Transverse colon (tissue), 4 donors: ENCODE measurements at regions not wholly inside any gene's neighbourhood (a gene's known extent, or its start where the extent isn't known, plus 50 kb on each side); places are given as distances from the start of the nearest gene placed in this dataset.

ENCODE experiments used
- DNase-seq: peaks from one replicate; pipeline ENCODE4 v3.0.0-alpha.2; 2019
- H3K27ac ChIP-seq, 4 donors: fragments of 200-600 bp; sonication (generic); 2 replicates each; pipeline ENCODE4 v1.5.1; 2016 to 2018; ENCODE audit warnings: inconsistent platforms in 4 of 4
- H3K27me3 ChIP-seq: fragments of 200-600 bp; sonication (generic); 2 replicates; pipeline ENCODE4 v1.5.1; 2017; ENCODE audit warnings: inconsistent platforms
- H3K36me3 ChIP-seq, 4 donors: fragments of 200-600 bp; sonication (generic); 2 replicates each; pipeline ENCODE4 v1.5.1; 2017 to 2019; ENCODE audit warnings: inconsistent platforms in 4 of 4
- H3K4me1 ChIP-seq, 4 donors: fragments of 200-600 bp; sonication (generic); 2 replicates each; pipeline ENCODE4 v1.5.1; 2017 to 2020; ENCODE audit warnings: inconsistent platforms in 4 of 4
- H3K4me3 ChIP-seq, 4 donors: fragments of 200-600 bp; sonication (generic); 1 replicate in 1 of 4; 2 replicates in 3 of 4; pipeline versions ENCODE4 v1.5.1 to v1.6.1; 2017 to 2019; ENCODE audit warnings: inconsistent platforms in 4 of 4
- H3K9me3 ChIP-seq, 2 donors: fragments of 200-600 bp; sonication (generic); 2 replicates each; pipeline ENCODE4 v1.5.1; 2017 to 2019; ENCODE audit warnings: inconsistent platforms in 2 of 2
- CTCF ChIP-seq, 5 experiments: fragments of 200-600 bp in 3 of 5; fragments of 450-650 bp in 2 of 5; sonication (generic) in 3 of 5; IDR thresholded peaks; 1 replicate in 2 of 5; 2 replicates in 3 of 5; pipeline ENCODE4 v1.5.1; 2016 to 2017; ENCODE audit warnings: antibody characterized with exemption in 5 of 5, inconsistent platforms in 3 of 5, mild to moderate bottlenecking in 2 of 5, moderate library complexity in 1 of 5
- EP300 ChIP-seq: sonication (generic); formaldehyde crosslinking; IDR thresholded peaks from one replicate; pipeline ENCODE4 v1.6.1; 2017; ENCODE audit warnings: antibody characterized with exemption, low read depth
- POLR2A ChIP-seq: fragments of 450-650 bp; IDR thresholded peaks from one replicate; pipeline ENCODE4 v1.6.1; 2016; ENCODE audit warnings: antibody characterized with exemption, mild to moderate bottlenecking, moderate library complexity
- POLR2AphosphoS5 ChIP-seq, 3 donors: sonication (generic); formaldehyde crosslinking; IDR thresholded peaks; one replicate each; pipeline ENCODE4 v1.6.1; 2016; ENCODE audit warnings: antibody characterized with exemption in 3 of 3
- WGBS, 2 donors: methylation state at CpG; one replicate each; pipeline ENCODE4 v1.1.5; 2018; ENCODE audit warnings: low coverage in 1 of 2; 5-methylcytosine and 5-hydroxymethylcytosine counted together
- in situ Hi-C, 4 donors: fragments of 200-750 bp; cut with MboI; loops; one replicate each; pipeline versions ENCODE4 v1.15.0 to v1.15.1; 2017; ENCODE audit warnings: low sequenced_read_pairs in 3 of 4, low pct_ligation_motif_present in 1 of 4, low pct_unique_long_range_greater_than_20kb in 1 of 4
- intact Hi-C: fragments of 100-400 bp; cut with DNase I; formaldehyde crosslinking; loops from one replicate; pipeline ENCODE4 v1.15.1; 2023; ENCODE audit warnings: low total_unique reads

DNA sequence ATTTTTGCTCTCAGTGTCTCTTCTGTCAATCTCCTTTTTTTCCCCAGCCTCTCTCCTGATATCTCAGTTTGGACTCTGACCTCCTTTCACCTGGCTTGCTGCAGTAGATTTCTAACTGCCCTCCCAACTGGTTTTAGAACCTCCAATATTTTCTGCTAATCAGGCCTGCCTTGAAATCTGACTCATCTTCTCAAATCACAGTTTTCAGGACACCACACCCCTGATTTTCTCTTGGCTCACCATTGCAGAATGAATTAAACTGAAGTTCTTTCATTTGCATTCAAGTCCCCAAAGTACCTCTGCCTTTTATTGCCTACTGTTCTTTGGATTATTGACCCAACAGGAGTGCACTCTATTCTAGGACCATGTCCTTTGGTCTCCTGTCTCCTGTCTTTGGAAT is 310.4 kb upstream of the TRPC7 start:
- Histone ChIP-seq H3K36me3 (no peaks in the 10 kb centered on the region), H3K4me3 (no peak overlapping the region), H3K4me1 (no peaks in the 10 kb centered on the region), H3K27ac (no peak overlapping the region), H3K27me3 (no peaks in the 10 kb centered on the region), H3K9me3 (no peaks in the 10 kb centered on the region)
- no peak for TF ChIP-seq POLR2AphosphoS5 (IDR thresholded peaks at IDR 0.05)
- TF ChIP-seq CTCF (IDR thresholded peaks at IDR 0.05): no peak
- no peak for TF ChIP-seq POLR2A
- intact Hi-C loops: no loop called here
- no peak for DNase-seq
- in situ Hi-C loops: no loop called here

DNA sequence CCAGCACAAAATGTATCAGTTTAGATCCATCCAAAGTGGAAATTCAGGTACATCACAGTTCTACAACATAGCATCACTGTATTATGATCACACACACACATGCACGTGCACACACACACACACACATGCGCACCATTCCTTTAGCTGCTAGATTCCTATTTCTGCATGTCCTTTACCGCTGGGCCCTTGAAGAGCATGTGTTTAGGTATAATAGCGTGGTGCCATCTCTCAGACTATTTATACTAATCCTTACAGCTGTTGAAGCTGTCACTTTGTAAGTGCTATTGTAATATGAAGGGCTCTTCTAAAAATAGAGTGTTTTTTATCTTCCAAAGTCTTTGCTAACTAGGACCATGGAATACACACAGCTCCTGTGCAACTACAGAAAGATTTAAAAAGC is 308.8 kb upstream of the TRPC7 start:
- TF ChIP-seq CTCF (IDR thresholded peaks at IDR 0.05): no peak
- no peak for TF ChIP-seq POLR2AphosphoS5 (IDR thresholded peaks at IDR 0.05)
- TF ChIP-seq EP300: no peak
- no peak for TF ChIP-seq POLR2A
- H3K27me3 ChIP-seq: no peaks in the 10 kb centered on the region
- no peak overlapping the region for H3K27ac ChIP-seq
- H3K4me1 ChIP-seq: no peaks in the 10 kb centered on the region
- no peak overlapping the region for H3K4me3 ChIP-seq
- DNase-seq: no peak
- intact Hi-C loops (no loop called here), in situ Hi-C loops (no loop called here)
- H3K9me3 ChIP-seq: no peaks in the 10 kb centered on the region
- no peaks in the 10 kb centered on the region for H3K36me3 ChIP-seq
- 65 to 71% methylated on average over 3 to 4 of the region's 4 CpGs for WGBS, 2 donors

DNA sequence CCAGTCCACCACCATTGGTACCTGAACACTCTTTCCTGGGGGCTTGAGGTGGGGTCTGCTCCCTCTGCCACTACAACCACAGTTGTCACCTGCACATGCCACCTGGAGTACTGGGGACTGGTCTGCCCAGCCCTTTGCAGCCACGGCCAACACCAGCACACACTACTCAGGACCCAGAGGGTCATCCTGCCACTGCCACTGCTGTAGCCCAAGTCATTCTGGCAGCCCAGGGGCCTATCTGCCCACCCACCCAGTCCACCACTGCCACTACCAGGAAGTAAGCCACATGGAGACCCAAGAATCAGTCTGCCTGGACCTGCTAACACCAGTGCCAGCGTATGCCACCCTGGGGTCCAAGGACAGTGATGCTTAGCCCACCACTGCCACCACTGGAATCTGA is 302.4 kb upstream of the TRPC7 start:
- no peak for TF ChIP-seq CTCF (IDR thresholded peaks at IDR 0.05)
- in situ Hi-C loops: no loop called here

DNA sequence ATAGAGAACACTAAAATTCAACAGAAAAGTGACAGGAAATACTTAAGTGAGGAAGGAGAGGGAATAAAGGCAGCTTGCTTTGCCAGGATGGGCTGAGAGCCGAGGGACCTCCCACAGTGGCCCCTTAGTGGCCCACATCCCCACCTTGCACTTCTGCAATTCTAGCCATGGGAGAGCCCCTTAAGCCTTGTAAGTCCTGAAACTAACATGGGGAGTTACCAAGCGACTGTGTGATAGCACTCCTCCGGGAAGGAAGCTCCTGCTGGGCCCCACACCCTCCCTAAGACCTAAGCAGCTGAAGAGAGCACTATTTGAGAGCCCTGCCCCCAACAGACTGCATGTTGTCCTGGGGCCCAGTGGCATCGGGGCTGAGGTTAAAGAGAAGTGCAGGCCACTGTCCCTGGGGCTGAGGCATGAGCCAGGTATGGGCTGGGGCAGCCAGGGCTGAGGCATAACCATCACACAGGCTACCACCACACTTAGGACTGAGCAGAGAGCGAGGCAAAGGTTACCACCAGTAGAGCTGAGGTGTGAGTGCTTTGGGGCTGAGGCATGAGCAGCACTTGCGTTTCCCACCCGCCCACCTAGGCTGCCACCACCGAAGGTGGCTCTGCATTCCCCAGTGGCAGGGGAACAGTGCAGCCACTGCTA is 301.8 kb upstream of the TRPC7 start:
- intact Hi-C loops (no loop called here), in situ Hi-C loops (no loop called here)
- H3K36me3 ChIP-seq: no peaks in the 10 kb centered on the region
- H3K4me1 ChIP-seq: no peaks in the 10 kb centered on the region
- no peak for DNase-seq
- no peaks in the 10 kb centered on the region for H3K27me3 ChIP-seq
- no peak overlapping the region for H3K27ac ChIP-seq
- H3K4me3 ChIP-seq: no peak overlapping the region
- no peak for TF ChIP-seq POLR2AphosphoS5 (IDR thresholded peaks at IDR 0.05)
- no peak for TF ChIP-seq EP300
- no peak for TF ChIP-seq POLR2A
- TF ChIP-seq CTCF (IDR thresholded peaks at IDR 0.05): no peak
- 53% methylated on average over 8 of the region's 8 CpGs; no CpG with 5 or more reads in 1 of the 2 donors for WGBS, 2 donors
- no peaks in the 10 kb centered on the region for H3K9me3 ChIP-seq

More for the DNA sequence above, 302.4 kb upstream of the TRPC7 start:
- no peak for DNase-seq
- intact Hi-C loops: no loop called here
- WGBS, 2 donors: 79% methylated on average over 2 of the region's 2 CpGs; no CpG with 5 or more reads in 1 of the 2 donors
- Histone ChIP-seq H3K27ac (no peak overlapping the region), H3K27me3 (no peaks in the 10 kb centered on the region), H3K36me3 (no peaks in the 10 kb centered on the region), H3K9me3 (no peaks in the 10 kb centered on the region), H3K4me3 (no peak overlapping the region), H3K4me1 (no peaks in the 10 kb centered on the region)
